GM19025 (cell line): ENCODE measurements at regions not wholly inside any gene's neighbourhood (a gene's known extent, or its start where the extent isn't known, plus 50 kb on each side); places are given as distances from the start of the nearest gene placed in this dataset.
A peak's percentile ranks its signal among the peaks of the same experiment; 100 is the strongest.

Experiments
- ATAC-seq: cut with Tn5 transposase; IDR thresholded peaks from one replicate; pipeline ENCODE4 v1.9.1; 2021; ENCODE audit warnings: mild to moderate bottlenecking, low read depth, moderate library complexity; ENCODE audit not compliant: unreplicated experiment

DNA sequence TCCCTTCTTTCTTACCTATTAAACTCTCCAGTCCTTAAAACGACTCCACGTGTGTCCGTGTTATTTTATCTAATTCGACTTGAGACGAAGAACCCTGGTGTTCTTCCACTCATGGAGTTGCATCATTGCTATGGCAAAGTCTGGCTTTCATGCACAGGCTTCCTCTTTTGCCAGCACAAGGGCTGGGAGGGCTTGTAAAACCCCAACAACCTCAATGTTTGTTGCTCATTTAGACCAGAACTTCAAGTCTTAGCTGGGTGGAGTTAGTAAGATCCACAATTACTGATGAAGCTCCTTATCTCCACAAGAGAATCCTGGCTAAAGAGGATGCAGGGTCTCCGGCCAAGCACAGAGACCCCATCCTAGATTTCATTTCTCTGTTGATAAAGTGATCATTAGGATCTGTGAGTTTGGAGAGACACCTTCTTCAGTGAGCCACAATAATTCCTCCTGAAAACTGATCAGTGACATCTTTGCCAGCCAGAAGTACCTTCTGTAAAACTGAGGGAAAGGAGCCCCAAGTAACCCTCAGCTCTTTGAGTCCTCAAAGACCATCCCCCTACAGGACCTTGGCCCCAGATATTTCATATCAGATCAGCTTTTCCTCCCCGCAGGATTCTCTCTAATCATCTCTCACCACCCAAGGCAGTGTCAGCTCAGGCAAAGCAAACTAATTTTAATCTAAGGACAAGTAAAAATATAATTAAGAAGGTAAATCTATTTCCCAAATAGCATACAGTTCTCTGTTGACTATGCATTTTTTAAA lies 514.6 kb downstream of the FUT8 start:
- no peak for ATAC-seq

DNA sequence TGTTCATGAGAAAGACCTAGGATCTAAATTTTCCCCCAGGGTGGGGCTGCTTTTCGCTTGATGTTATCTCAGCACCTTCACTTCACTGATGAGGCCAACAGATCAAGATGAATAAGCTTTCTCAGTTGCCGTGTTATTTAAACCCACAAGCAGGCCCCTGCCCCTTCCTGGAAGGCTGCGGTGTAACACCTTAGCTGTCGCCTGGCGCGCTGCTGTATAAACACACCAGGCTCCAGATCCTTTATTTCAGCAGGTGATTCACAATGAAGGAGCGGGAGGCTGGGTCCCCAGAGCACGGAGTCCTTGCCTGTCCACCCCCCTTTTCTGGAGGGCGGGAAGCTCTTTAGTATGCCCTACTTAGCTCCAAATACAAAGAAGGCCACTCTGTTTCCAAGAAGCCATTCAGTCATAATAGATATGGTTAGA lies 515.4 kb downstream of the FUT8 start:
- no peak for ATAC-seq

DNA sequence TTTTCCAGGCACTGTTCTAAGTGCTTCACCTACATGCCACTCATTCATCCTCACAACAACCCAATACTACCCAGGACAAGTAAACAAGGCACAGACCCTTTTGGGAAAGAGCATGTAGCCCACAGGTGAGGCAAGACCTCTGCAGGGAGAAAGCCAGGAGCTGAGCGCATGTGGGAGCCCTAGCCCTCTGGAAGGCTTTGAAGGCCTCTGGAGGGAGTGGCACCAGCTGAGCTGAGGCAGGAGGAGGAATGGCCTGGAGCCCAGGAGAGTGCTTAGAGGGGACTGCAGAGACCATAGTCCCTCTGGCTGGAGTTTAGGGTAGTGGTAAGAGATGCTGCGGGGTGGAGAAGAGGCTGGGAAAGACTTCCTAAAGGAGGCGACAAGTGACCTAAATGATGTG lies 516.5 kb downstream of the FUT8 start:
- no peak for ATAC-seq

DNA sequence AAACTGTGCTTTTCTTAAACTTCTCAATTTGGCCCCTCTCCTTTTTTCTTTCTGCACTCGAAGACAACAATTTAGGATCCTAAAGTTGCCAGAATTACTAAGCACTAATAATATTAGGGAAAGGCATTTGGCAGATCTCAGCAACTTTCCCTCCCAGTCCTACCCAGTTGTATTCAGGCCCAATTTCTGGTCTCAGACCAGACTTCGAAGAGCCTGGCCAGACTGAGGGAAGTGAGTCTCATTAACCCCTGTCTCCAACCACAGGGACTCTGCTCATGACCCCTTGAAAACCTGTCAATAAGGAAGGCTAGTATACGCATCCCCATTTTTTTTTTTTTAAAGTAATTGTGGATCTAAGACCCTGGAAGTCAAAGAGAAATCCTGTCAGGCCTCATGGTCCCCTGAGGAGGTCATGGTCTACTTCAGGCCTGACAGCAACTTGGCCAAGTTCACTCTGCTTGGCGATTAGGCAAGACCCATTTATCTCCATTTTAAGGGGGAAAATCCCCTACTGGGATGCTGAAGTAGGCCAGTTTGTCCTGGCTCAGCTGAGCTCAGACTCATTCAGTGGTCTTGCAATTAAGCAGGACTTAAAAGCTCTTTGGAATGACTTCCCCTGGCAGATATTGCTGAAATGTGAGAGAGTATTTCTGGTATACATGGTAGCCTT lies 521.0 kb downstream of the FUT8 start:
- no peak for ATAC-seq

- ATAC-seq = no peak
Observed at GRCh38 chr14:65934070-65934435, 521.5 kb downstream of the FUT8 start.

- ATAC-seq = no peak
Observed at GRCh38 chr14:65936342-65936975, 523.9 kb downstream of the FUT8 start.

GRCh38 chr14:65937079-65937959 lies 524.8 kb downstream of the FUT8 start:
- no peak for ATAC-seq

GRCh38 chr14:65937960-65938316 lies 525.4 kb downstream of the FUT8 start:
- ATAC-seq = no peak

- ATAC-seq = no peak
Observed at GRCh38 chr14:65938738-65939137, 526.2 kb downstream of the FUT8 start.

GRCh38 chr14:65939184-65939583 lies 526.7 kb downstream of the FUT8 start:
- ATAC-seq = no peak

DNA sequence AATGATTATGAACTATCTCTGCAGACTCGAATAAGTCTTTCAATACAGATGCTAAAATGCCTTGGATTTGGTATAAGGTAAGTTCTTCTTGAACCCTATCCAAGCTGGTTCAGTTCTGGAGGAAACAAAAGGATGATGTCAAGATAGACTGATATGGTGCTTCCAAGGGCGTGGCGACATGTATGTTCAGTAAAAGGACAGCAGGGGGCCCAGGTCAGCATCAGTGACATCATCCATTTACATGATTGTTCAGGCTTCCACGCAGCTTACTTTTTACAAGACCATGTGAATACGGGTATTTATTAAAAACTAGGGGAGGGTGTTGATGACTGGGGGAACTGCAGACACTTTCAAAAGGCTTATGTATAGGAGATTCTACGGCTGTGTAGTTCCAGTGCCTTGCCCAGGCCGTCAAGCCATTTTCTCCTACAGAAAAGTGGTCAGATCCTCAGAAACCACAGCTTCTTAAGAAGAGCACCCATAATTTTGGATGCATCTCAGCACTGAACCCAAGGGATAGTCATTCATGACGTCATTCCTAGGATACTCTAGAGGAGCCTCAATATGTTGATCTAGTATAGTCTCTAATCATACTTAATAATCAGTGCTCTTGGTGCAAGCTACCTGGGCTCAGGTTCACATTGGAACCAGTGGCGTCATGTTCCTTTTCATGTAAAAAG lies 527.7 kb downstream of the FUT8 start:
- ATAC-seq = no peak

DNA sequence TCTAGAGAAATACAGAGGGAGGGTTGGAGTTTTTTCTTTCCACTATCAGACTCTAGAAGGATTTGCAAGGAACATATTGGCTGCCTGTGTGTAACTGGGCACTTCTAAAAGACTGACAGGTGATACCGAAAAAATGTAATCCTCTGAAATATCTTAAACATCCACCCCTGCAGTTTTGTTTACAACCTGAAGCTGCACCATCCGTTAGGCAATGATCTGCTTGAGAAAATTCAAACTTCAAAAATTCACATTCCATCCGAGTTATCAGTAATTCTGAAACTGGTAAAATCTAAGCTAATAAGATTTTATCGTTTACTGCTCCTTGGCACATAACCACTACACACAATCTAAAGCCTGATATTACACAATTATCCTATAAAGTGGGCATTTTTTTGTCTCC lies 528.6 kb downstream of the FUT8 start:
- ATAC-seq = no peak

DNA sequence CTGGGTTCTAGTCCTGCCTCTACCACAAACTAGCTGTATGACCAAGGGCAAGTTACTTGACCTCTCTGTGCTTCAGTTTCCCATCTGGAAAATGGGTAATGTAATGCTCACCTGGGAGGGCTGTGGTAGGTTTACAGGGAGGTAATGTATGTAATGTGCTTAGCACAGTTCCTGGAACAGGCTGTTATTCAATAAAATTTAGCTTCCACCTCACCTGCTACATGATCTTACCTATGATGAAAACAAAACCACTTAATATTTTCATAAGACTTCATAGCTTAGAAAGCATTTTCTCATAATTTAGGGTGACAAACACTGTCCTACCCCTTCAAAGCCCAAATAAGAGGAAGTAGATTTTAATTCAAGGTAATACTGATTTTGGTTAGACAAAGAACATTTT lies 530.6 kb downstream of the FUT8 start:
- ATAC-seq = no peak

DNA sequence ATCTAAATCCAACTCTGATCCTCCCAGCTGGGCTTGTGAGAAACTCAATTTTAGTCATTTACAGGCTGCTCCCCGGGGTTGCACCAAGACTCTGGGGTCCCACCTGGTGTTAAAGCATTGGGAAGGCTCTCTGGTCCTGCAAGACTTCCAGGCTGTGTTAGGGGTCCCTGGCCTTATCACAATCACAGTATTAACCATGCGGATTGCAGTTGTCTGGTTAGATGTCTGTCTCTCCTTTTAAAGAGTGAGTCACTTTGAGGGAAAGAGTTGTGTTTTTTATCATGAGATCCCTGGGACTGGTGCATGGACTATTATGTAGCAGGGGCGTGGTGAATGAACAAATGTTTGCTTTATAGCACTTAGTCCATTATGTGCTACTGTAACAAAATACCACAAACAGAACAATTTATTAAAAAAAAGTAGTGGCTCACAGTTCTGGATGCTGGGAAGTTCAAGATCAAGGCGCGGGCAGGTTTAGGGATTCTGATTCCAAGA lies 531.4 kb downstream of the FUT8 start:
- no peak for ATAC-seq

DNA sequence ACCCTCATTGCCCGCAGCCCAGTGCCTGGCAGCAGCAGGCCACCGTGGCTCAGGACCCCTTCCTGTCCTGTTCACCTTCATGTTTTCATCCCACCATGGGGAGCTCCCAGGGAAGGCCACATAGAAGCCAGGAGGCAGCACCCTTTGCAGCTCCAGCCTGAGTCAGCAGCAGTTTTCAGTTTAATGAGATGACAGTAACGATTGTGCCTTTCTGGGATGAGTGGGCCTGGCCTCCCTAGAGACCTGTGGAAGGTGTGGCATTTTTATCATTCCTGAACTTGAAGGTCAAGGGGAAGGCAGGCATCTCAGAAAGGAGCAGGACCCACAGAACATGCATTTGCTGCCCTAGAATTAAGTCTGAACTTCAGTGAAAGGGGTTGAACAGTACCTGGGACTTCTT lies 532.8 kb downstream of the FUT8 start:
- no peak for ATAC-seq

GRCh38 chr14:65946494-65946893 lies 534.0 kb downstream of the FUT8 start:
- no peak for ATAC-seq

- ATAC-seq = no peak
Observed at GRCh38 chr14:65948302-65948701, 535.8 kb downstream of the FUT8 start.

DNA sequence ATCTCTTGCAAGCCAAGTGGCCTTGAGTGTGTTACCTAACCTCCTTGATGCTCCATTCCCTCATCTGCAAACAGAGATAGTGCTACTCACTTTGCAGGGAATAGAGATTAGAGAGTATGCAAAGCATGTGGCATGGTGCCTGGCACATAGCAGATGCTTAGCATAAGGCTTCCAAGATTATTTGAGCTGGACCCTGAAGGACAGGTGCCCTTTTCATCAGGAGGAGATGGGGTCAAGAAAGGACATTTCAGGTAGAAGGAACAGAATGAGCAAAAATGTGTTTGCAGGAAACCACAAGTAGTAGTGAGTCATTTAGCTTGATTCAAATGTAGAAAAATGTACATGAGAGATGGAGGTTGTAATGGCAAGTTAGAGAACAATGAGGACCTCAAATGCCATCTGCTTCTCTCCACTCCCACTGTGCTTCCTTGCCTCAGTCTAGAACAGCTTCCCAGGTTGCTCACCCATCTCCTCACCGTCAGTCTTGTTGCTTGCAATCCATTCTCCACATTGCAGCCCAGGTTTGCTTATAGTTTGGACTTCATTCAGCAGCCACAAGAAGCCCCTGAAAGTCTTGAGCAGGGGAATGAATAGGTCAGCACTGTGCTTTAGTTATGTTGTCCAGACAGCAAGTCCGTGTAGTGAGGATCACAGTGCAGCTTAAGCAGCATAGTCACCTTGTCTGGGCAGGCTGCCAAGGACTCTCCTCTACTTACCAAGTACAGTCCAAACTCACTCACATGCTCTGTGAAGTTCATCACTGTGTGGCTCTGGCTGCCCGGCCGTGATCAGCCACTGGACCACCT lies 536.3 kb upstream of the CCDC196 start:
- ATAC-seq = peak; percentile 61

DNA sequence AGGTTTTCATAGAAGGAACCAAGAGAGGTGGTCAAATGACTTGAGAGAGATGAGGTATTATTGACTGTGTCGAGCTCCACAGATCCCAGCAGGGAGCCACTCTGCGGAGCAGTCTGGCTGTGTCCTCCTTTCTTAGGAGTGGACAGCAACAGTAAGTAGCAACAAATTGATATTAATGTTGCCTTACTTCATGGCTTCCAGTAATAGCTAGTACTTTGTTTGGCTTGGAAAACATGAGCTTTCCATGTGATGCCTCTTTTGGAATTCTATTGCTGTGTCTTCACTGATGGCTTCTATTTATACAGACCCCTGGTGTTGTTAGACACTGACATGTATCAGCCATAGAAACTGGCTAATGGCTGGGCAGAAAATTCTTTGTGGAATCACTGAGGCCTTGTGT lies 531.2 kb upstream of the CCDC196 start:
- ATAC-seq = no peak
